PFSK-1 (cell line): ENCODE measurements at regions not wholly inside any gene's neighbourhood (a gene's known extent, or its start where the extent isn't known, plus 50 kb on each side); places are given as distances from the start of the nearest gene placed in this dataset.

Experiments
- FOXP2 ChIP-seq: optimal IDR thresholded peaks from 2 replicates; pipeline ENCODE3; 2011; ENCODE audit warnings: borderline replicate concordance, control low read depth, inconsistent platforms; ENCODE audit not compliant: insufficient read depth; ENCODE audit errors: extremely low read length, extremely low read depth
- POLR2AphosphoS5 ChIP-seq: IDR thresholded peaks from 2 replicates; pipeline ENCODE4 v1.6.1; 2012; ENCODE audit warnings: low read depth, mild to moderate bottlenecking, control low read depth, low read length, moderate library complexity
- REST ChIP-seq, 2 experiments: IDR thresholded peaks; 2 replicates each; pipeline versions ENCODE4 v1.6.1 to v1.8.0; 2011 to 2012; ENCODE audit warnings: low read depth in 2 of 2, low read length in 2 of 2, control low read depth in 1 of 2, inconsistent platforms in 1 of 2, mild to moderate bottlenecking in 1 of 2, moderate library complexity in 1 of 2; ENCODE audit not compliant: insufficient read depth in 1 of 2
- SIN3A ChIP-seq: IDR thresholded peaks from 2 replicates; pipeline ENCODE4 v1.6.1; 2012; ENCODE audit warnings: mild to moderate bottlenecking, low read length, moderate library complexity, borderline replicate concordance; ENCODE audit not compliant: insufficient read depth
- TAF1 ChIP-seq: IDR thresholded peaks from 2 replicates; pipeline ENCODE4 v1.6.1; 2012; ENCODE audit warnings: low read length, control low read depth, borderline replicate concordance; ENCODE audit not compliant: insufficient read depth

DNA sequence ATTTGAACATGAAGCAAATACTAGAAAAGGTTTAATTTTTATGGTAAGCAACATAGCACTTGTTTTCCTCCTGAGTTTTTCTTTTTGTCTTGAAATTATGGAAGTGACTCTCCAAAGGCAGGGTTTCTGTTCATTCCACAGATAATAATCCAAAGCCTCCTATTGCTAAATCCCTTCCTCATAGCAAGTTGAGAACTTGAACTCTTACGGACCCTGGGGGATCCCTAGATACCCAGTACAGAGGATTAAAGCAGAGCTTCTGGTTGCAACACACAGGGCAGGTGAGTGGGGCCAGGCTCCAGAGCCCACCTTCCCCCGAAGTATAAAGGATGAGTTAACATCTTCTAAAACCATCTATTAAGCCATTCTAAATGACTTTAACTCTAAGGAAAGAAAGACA, 294.1 kb downstream of the RMST start:
- TF ChIP-seq TAF1 = no peak
- no peak for TF ChIP-seq POLR2AphosphoS5
- TF ChIP-seq REST (IDR thresholded peaks at IDR 0.05; ENCODE audit: insufficient read depth in 1 of 2, low read depth in 2 of 2, low read length in 2 of 2) = no peak
- TF ChIP-seq SIN3A = no peak
- no peak for TF ChIP-seq FOXP2
